GM20000 (cell line): ENCODE measurements at regions not wholly inside any gene's neighbourhood (a gene's known extent, or its start where the extent isn't known, plus 50 kb on each side); places are given as distances from the start of the nearest gene placed in this dataset.
"Not testable (repeated sequence)": the region's sequence is repeated elsewhere in the genome, so short reads cannot be mapped to it uniquely, and the experiment has no call there.

Experiments
- DNase-seq: peaks from one replicate; pipeline ENCODE4 v3.0.0; 2012; ENCODE audit warnings: low spot score
- TF ChIP-seq, protein P1 (sequence below): IDR thresholded peaks from 2 replicates; pipeline ENCODE4 v1.5.1; 2012; ENCODE audit warnings: mild to moderate bottlenecking, control low read depth; ENCODE audit errors: extremely low read depth, missing control alignments

DNA sequence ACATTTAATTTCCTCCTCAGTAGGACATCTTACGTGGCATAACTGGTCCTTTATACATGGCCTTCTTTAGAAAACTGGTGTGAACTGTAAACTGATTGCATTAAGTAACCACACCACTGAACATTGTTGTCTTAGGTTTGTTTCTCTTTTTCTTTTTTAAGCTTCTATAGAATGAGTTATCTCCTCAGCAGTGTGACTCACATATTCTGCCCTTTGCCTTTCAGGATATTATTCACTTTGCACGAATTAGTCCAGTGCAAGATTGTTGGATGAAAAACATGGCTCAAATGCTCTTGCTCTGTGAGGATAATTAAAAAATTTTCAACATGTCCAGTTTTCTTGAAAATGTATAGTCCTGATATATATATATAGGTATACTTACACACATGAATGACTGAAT is 147.6 kb downstream of the KBTBD8 start:
- no peak for DNase-seq
- TF ChIP-seq, protein P1, sequence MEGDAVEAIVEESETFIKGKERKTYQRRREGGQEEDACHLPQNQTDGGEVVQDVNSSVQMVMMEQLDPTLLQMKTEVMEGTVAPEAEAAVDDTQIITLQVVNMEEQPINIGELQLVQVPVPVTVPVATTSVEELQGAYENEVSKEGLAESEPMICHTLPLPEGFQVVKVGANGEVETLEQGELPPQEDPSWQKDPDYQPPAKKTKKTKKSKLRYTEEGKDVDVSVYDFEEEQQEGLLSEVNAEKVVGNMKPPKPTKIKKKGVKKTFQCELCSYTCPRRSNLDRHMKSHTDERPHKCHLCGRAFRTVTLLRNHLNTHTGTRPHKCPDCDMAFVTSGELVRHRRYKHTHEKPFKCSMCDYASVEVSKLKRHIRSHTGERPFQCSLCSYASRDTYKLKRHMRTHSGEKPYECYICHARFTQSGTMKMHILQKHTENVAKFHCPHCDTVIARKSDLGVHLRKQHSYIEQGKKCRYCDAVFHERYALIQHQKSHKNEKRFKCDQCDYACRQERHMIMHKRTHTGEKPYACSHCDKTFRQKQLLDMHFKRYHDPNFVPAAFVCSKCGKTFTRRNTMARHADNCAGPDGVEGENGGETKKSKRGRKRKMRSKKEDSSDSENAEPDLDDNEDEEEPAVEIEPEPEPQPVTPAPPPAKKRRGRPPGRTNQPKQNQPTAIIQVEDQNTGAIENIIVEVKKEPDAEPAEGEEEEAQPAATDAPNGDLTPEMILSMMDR = no peak

DNA sequence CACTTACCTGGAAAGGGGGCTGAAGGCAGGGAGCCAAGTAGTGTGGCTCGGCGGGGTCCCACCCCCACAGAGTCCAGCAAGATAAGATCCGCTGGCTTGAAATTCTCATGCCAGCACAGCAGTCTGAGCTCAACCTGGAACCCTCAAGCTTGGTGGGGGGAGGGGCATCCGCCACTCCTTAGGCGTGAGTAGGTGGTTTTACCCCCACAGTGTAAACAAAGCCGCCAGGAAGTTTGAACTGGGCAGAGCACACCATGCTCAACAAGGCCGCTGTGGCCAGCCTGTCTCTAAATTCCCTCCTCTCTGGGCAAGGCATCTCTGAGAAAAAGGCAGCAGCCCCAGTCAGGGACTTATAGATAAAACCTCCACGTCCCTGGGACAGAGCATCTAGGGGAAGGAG is 156.3 kb downstream of the KBTBD8 start:
- DNase-seq = no peak
- TF ChIP-seq, protein P1 = no peak

DNA sequence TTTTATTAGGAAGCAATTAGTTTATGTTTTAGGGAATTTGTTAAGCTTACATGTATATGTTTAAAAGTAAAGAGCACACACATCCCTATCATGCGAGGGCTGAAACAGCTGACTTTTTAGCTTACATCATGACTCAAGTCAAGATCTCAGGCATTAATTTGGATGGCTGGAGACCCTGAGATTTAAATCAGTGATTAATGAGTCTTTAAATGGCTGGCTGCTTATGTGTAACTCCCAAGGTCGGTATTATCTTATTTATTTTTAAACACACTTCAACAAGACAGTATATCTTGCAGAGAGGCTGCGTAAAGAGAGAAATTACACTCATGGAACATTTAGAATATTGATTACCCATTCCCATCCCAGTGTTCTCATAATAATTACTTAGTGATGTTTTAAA is 169.4 kb downstream of the KBTBD8 start:
- DNase-seq = no peak
- TF ChIP-seq, protein P1 = no peak

DNA sequence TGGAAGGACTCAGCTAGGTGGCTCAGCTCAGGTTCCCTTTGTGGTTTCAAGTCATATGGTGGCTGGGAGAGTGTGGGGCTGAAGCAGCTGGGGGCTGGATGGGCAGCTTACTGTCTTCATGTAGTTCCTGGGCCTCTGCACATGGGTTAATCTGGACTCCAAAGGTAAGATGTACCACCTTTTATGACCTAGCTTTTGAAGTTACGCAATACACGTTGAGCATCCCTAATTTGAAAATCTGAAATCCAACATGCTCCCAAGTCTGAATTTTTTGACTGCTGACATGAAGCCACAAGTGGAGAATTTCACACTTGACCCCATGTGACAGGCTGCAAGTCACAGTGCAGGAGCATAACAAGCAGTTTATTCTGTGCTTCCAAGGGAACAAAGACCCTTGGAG is 173.7 kb downstream of the KBTBD8 start:
- no peak for DNase-seq
- TF ChIP-seq, protein P1 = no peak

DNA sequence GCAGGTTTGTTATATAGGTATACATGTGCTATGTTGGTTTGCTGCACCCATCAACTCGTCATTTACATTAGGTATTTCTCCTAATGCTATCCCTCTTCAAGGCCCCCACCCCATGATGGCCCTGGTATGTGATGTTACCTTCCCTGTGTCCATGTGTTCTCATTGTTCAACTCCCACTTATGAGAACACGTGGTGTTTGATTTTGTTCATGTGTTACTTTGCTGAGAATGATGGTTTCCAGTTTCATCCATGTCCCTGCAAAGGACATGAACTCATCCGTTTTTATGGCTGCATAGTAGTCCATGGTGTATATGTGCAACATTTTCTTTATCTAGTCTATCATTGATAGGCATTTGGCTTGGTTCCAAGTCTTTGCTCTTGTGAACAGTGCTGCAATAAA is 175.0 kb downstream of the KBTBD8 start:
- DNase-seq = not testable (repeated sequence)

DNA sequence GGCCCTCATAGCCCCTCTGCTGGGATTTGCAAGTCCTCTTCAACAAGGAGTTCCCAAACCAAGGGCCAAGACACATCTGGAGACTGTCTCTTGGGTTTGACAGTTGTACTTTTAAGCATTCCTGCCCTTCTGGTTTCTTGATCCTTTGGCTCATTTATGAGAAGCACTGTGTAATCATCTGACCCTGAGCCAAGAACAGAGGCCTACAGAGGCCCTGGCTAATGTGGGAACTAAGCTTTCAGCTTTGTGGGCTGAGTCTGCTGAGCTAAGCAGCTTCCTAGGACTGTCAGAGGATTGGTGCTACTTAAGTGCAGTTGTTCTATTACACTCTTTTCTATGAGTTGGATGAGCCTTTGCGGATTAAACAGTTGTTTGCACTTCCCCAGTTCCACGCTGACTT is 178.3 kb downstream of the KBTBD8 start:
- TF ChIP-seq, protein P1 = no peak
- no peak for DNase-seq

DNA sequence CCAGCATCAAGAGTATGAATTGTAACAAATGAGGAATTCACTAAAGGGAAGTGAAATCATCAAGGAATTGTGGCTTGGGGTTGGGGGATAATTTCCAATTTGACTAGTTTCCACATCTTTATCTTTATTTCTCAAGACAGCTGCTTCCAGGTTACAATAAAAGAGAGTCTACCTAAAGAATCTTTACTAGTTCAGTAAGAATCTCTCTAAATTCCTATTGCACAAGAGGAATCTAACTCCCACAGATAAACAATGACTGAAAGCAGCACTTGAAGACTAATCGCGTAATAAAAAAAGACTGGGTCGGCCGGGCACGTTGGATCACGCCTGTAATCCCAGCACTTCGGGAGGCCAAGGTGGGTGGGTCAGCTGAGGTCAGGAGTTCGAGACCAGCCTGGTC is 194.4 kb downstream of the KBTBD8 start:
- no peak for DNase-seq
- TF ChIP-seq, protein P1 = no peak

DNA sequence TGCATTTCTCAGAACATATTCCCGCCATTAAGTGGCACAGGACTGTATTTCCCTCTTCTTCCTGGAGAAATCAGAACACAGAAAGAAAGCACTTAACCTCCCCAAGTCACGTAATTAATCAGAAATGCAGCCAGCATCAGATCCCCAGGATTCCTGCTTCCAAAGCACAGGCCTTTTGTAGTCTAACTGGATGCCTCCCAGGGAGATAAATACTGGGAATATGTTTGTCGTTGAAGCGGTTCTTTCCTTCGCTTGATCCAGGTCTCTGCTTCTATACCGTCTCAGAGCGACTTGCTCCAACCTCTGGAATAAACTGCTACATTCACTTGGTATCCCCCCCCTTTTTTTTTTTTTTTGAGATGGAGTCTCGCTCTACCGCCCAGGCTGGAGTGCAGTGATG is 198.6 kb downstream of the KBTBD8 start:
- DNase-seq = no peak
- TF ChIP-seq, protein P1 = no peak
